ENCODE measurements at regions not wholly inside any gene's neighbourhood (a gene's known extent, or its start where the extent isn't known, plus 50 kb on each side); places are given as distances from the start of the nearest gene placed in this dataset.

- no peak for TF ChIP-seq FOXJ3 (CRISPR knock-in tag; IDR thresholded peaks at IDR 0.05; ENCODE audit: borderline replicate concordance)
- no peak for TF ChIP-seq MYC (CRISPR knock-in tag; IDR thresholded peaks at IDR 0.05; ENCODE audit: borderline replicate concordance)
- no peak for TF ChIP-seq NR2F2 (IDR thresholded peaks at IDR 0.05; ENCODE audit: borderline replicate concordance, low read depth)
These were observed 1098.5 kb upstream of the LCORL start for GRCh38 chr4:19119904-19120560.

Measured in HepG2 (cell line).